ENCODE measurements at regions not wholly inside any gene's neighbourhood (a gene's known extent, or its start where the extent isn't known, plus 50 kb on each side); places are given as distances from the start of the nearest gene placed in this dataset.

- TF ChIP-seq CTCF (tag by site-specific recombination; IDR thresholded peaks at IDR 0.05), result no peak
- no peak for TF ChIP-seq MZF1 (tag by site-specific recombination; IDR thresholded peaks at IDR 0.05; ENCODE audit: borderline replicate concordance)
- TF ChIP-seq ZSCAN23 (tag by site-specific recombination; IDR thresholded peaks at IDR 0.05), result no peak
- TF ChIP-seq SALL2 (tag by site-specific recombination; IDR thresholded peaks at IDR 0.05; ENCODE audit: borderline replicate concordance), result no peak
- TF ChIP-seq ZNF530 (tag by site-specific recombination; IDR thresholded peaks at IDR 0.05; ENCODE audit: low read depth), result no peak
- TF ChIP-seq BCL11A (tag by site-specific recombination; IDR thresholded peaks at IDR 0.05; ENCODE audit: low read depth), result no peak
- no peak for TF ChIP-seq ZNF19 (tag by site-specific recombination; IDR thresholded peaks at IDR 0.05; ENCODE audit: low read depth)
- TF ChIP-seq, protein P1, sequence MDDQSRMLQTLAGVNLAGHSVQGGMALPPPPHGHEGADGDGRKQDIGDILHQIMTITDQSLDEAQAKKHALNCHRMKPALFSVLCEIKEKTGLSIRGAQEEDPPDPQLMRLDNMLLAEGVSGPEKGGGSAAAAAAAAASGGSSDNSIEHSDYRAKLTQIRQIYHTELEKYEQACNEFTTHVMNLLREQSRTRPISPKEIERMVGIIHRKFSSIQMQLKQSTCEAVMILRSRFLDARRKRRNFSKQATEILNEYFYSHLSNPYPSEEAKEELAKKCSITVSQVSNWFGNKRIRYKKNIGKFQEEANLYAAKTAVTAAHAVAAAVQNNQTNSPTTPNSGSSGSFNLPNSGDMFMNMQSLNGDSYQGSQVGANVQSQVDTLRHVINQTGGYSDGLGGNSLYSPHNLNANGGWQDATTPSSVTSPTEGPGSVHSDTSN (CRISPR knock-in tag; IDR thresholded peaks at IDR 0.05), result no peak
- TF ChIP-seq ZNF184 (tag by site-specific recombination; IDR thresholded peaks at IDR 0.05), result no peak
- no peak for TF ChIP-seq IKZF3 (tag by site-specific recombination; IDR thresholded peaks at IDR 0.05)
These were observed 308.8 kb upstream of the FIGN start (continued) for GRCh38 chr2:164044622-164045021.

DNA sequence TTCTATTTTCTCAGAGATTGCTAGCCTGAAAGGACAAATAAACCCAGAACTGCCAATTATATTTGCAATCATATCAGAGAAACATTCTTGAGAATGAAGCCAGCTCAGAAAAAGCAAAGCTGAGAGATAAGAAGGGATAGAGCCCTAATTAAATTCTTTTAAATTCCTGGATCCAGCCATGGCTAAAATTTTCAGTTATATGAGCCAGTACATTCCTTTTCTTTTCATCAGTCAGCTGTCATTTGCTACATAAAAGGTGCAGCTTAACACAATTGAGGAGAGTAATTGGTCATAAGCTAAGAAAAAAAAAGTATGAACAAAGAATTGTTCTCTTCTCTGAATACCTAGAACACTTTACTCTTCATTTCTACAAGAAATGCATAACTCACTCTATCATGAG is 303.5 kb upstream of the FIGN start:
- Histone ChIP-seq H3K27ac (ENCODE audit: extremely low read depth, low read depth, low read length) (no peak overlapping the region), H3K9me3 (ENCODE audit: control insufficient read depth, insufficient read depth, low read depth, low read length) (no peaks in the 10 kb centered on the region), H3K4me3 (ENCODE audit: low read depth, low read length) (no peak overlapping the region), H3K4me1 (ENCODE audit: control insufficient read depth, insufficient read depth, low read length) (no peaks in the 10 kb centered on the region), H3K36me3 (ENCODE audit: control insufficient read depth in 2 of 2, insufficient read depth in 1 of 2, low read length in 2 of 2) (no peaks in the 10 kb centered on the region)
- CTCF ChIA-PET, result no interaction called here
- POLR2A ChIA-PET, result no interaction called here
- no peak for TF ChIP-seq ZNF560 (tag by site-specific recombination; IDR thresholded peaks at IDR 0.05; ENCODE audit: borderline replicate concordance)
- no peak for TF ChIP-seq YY2 (tag by site-specific recombination; IDR thresholded peaks at IDR 0.05)
- TF ChIP-seq ZNF785 (tag by site-specific recombination; IDR thresholded peaks at IDR 0.05), result no peak
- no peak for TF ChIP-seq ZNF274 (IDR thresholded peaks at IDR 0.05; ENCODE audit: low read length)
- no peak for TF ChIP-seq ZNF274 (tag by site-specific recombination; IDR thresholded peaks at IDR 0.05; ENCODE audit: borderline replicate concordance)
- no peak for TF ChIP-seq ZSCAN5A (tag by site-specific recombination; IDR thresholded peaks at IDR 0.05)
- no peak for TF ChIP-seq SETDB1 (IDR thresholded peaks at IDR 0.05; ENCODE audit: insufficient read length, low read length)
- no peak for TF ChIP-seq ZNF623 (tag by site-specific recombination; IDR thresholded peaks at IDR 0.05)

DNA sequence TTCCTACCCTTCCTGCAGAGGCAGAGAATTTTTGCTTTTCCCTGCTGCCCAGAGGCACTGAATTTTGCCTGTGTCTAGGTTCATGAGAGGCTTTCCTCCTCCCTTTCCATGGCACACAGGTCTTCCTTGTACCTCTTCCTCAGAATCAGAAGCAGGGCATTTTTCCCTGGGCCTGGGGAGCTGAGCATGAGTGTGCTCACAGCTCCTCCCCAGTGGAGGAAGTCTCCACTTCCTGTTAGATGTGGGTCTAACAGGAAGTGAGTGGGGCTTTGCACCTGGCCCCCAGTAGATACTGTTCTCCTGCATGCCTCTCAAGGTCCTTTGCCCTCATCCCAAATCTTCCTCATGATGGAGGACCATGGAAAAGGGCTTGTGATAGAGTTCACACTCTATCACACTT is 297.2 kb upstream of the FIGN start:
- Histone ChIP-seq H3K4me1 (ENCODE audit: control insufficient read depth, insufficient read depth, low read length) (no peaks in the 10 kb centered on the region), H3K27ac (ENCODE audit: extremely low read depth, low read depth, low read length) (no peak overlapping the region), H3K4me3 (ENCODE audit: low read depth, low read length) (no peak overlapping the region), H3K9me3 (ENCODE audit: control insufficient read depth, insufficient read depth, low read depth, low read length) (no peaks in the 10 kb centered on the region), H3K36me3 (ENCODE audit: control insufficient read depth in 2 of 2, insufficient read depth in 1 of 2, low read length in 2 of 2) (no peaks in the 10 kb centered on the region)
- ChIA-PET POLR2A (interaction anchor here (0.6 kb wide), 1 partner anchor 226 kb away, joined by 3 read pairs; no protein-coding TSS in a partner anchor), CTCF (no interaction called here)
- TF ChIP-seq ZNF585B (tag by site-specific recombination; IDR thresholded peaks at IDR 0.05) (no peak), ZNF449 (tag by site-specific recombination; IDR thresholded peaks at IDR 0.05) (no peak), ZNF692 (tag by site-specific recombination; IDR thresholded peaks at IDR 0.05) (no peak), ZNF660 (tag by site-specific recombination; IDR thresholded peaks at IDR 0.05) (no peak), ZNF701 (tag by site-specific recombination; IDR thresholded peaks at IDR 0.05) (no peak), ZSCAN5A (tag by site-specific recombination; IDR thresholded peaks at IDR 0.05) (no peak), GLIS1 (tag by site-specific recombination; IDR thresholded peaks at IDR 0.05) (no peak), ZNF239 (tag by site-specific recombination; IDR thresholded peaks at IDR 0.05) (no peak), ZNF114 (tag by site-specific recombination; IDR thresholded peaks at IDR 0.05) (no peak)

Measured in HEK293 (cell line).